OCI-LY3 (cell line): ENCODE measurements at regions not wholly inside any gene's neighbourhood (a gene's known extent, or its start where the extent isn't known, plus 50 kb on each side); places are given as distances from the start of the nearest gene placed in this dataset.
"Not testable (repeated sequence)": the region's sequence is repeated elsewhere in the genome, so short reads cannot be mapped to it uniquely, and the experiment has no call there.

Experiments used
- H2AFZ ChIP-seq: fragments of 200-600, 300-600 bp; shearing (Covaris generic); 2 replicates; pipeline ENCODE4 v1.6.0; 2014; ENCODE audit warnings: antibody characterized with exemption, low read depth, low read length
- H3K27ac ChIP-seq: fragments of 200-600, 300-600 bp; sonication (generic); 2 replicates; pipeline ENCODE4 v1.5.1; 2014; ENCODE audit warnings: mild to moderate bottlenecking, low read length, moderate library complexity, mixed read lengths
- H3K27me3 ChIP-seq: fragments of 200-600, 300-600 bp; sonication (generic); 2 replicates; pipeline ENCODE4 v1.6.1; 2014; ENCODE audit warnings: low read depth, low read length, mixed read lengths
- H3K36me3 ChIP-seq: fragments of 200-600, 300-600 bp; sonication (generic); replicated peaks from 2 replicates; pipeline ENCODE3; 2014; ENCODE audit warnings: low read depth, low read length, mixed read lengths
- H3K4me1 ChIP-seq: fragments of 300-600, 200-600 bp; sonication (generic); 2 replicates; pipeline ENCODE4 v1.6.1; 2014; ENCODE audit warnings: low read length, mixed read lengths
- H3K4me2 ChIP-seq: fragments of 200-600, 300-600 bp; sonication (generic); 2 replicates; pipeline ENCODE4 v1.6.1; 2014; ENCODE audit warnings: low read length, mixed read lengths
- H3K4me3 ChIP-seq: fragments of 300-600, 200-600 bp; sonication (generic); 2 replicates; pipeline ENCODE4 v1.5.1; 2014; ENCODE audit warnings: antibody characterized with exemption, mild to moderate bottlenecking, low read length, moderate library complexity
- H3K79me2 ChIP-seq: fragments of 300-600, 200-600 bp; shearing (Covaris generic); 2 replicates; pipeline ENCODE4 v1.6.1; 2014; ENCODE audit warnings: mild to moderate bottlenecking, low read length, mixed read lengths
- H3K9ac ChIP-seq: fragments of 300-600, 200-600 bp; shearing (Covaris generic); 2 replicates; pipeline ENCODE4 v1.6.0; 2014; ENCODE audit warnings: mild to moderate bottlenecking, low read length, moderate library complexity
- H3K9me3 ChIP-seq: fragments of 200-600, 300-600 bp; shearing (Covaris generic); 2 replicates; pipeline ENCODE4 v1.6.1; 2014; ENCODE audit warnings: low read length, mixed read lengths; ENCODE audit not compliant: insufficient read depth
- H4K20me1 ChIP-seq: fragments of 200-600, 300-600 bp; sonication (generic); 2 replicates; pipeline ENCODE4 v1.6.1; 2016; ENCODE audit warnings: low read length, mixed read lengths; ENCODE audit not compliant: insufficient read depth
- EZH2phosphoT487 ChIP-seq: fragments of 200-600 bp; shearing (Covaris generic); IDR thresholded peaks from 2 replicates; pipeline ENCODE4 v1.6.1; 2018; ENCODE audit warnings: antibody characterized with exemption, mixed run types, low read depth
- TF ChIP-seq, protein P1 (sequence below): fragments of 200-600, 300-600 bp; sonication (generic); IDR thresholded peaks from 2 replicates; pipeline ENCODE4 v1.5.1; 2014; ENCODE audit warnings: antibody characterized with exemption, low read length, low read depth

DNA sequence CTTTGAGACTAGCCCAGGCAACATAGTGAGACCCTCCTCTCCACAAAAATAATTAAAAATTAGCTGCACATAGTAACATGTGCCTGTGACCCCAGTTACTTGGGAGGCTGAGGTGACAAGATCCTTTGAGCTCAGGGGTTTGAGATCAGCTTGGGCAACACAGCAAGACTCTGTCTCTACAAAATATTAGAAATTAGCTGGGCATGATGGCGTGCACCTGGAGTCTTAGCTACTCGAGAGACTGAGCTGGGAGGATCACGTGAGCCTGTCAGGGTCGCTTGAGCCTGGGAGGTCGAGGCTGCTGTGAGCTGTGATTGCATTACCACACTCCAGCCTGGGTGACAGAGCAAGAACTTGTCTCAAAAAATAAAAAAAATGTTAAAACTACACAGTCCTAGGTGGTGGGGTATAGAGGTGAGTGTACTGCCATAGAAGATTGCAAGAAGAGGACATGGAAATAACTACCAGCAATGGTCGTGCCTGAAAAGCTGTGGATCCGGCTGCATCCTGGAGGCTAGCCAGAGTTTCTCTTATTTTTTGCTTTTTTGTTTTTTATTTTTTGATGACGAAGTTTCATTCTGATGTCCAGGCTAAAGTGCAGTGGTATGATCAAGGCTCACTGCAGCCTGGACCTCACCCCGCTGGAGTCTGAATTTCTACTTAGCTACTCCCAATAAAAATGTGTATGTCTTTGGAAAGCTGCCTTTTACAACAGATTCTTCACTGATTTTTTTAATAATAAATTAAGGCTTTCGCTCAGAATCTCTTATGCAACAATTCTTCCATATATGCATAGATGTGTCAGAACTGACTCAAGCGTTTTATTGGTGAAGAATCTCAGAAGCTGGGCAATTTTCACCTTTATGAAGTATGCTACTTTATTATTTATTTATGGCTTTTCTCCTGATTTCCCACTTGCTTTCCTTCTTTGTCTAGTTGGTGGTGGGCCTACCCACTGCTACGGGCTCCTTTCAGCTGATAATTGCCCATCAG, 393.8 kb downstream of the TSHZ3 start:
- no peak overlapping the region for H3K27ac ChIP-seq
- no peak overlapping the region for H3K4me3 ChIP-seq
- H3K79me2 ChIP-seq: no peaks in the 10 kb centered on the region
- no peak overlapping the region for H2AFZ ChIP-seq
- H3K4me2 ChIP-seq: no peak overlapping the region
- no peaks in the 10 kb centered on the region for H3K36me3 ChIP-seq
- no peak for TF ChIP-seq EZH2phosphoT487
- TF ChIP-seq, protein P1, sequence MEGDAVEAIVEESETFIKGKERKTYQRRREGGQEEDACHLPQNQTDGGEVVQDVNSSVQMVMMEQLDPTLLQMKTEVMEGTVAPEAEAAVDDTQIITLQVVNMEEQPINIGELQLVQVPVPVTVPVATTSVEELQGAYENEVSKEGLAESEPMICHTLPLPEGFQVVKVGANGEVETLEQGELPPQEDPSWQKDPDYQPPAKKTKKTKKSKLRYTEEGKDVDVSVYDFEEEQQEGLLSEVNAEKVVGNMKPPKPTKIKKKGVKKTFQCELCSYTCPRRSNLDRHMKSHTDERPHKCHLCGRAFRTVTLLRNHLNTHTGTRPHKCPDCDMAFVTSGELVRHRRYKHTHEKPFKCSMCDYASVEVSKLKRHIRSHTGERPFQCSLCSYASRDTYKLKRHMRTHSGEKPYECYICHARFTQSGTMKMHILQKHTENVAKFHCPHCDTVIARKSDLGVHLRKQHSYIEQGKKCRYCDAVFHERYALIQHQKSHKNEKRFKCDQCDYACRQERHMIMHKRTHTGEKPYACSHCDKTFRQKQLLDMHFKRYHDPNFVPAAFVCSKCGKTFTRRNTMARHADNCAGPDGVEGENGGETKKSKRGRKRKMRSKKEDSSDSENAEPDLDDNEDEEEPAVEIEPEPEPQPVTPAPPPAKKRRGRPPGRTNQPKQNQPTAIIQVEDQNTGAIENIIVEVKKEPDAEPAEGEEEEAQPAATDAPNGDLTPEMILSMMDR: no peak
- no peaks in the 10 kb centered on the region for H3K9me3 ChIP-seq
- H4K20me1 ChIP-seq: no peaks in the 10 kb centered on the region
- no peaks in the 10 kb centered on the region for H3K4me1 ChIP-seq
- no peaks in the 10 kb centered on the region for H3K27me3 ChIP-seq
- H3K9ac ChIP-seq: no peak overlapping the region

DNA sequence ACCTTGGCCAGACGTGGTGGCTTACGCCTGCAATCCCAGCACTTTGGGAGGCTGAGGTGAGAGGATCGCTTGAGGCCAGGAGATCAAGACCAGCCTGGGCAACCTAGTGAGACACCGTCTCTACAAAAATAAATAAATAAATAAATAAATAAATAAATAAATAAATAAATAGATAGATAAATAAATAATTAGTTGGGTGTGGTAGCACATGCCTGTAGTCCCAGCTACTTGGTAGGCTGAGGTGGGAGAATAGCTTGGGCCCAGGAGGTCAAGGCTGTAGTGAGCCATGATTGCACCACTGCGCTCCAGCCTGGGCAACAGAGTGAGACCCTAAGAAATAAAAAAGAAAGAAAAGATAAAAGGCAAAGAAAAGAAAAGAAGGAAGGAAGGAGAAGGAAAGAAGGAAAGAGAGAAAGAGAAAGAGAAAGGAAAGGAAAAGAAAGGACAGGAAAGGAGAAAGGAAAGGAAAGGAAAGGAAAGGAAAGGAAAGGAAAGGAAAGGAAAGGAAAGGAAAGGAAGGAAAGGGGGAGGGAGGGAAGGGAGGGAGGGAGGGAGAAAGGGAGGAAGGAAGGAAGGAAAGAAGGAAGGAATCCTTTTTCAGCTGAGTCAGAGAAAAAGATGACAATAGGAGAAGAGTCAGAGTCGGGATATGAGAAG, 404.8 kb downstream of the TSHZ3 start:
- H4K20me1 ChIP-seq, H3K27me3 ChIP-seq, H3K9me3 ChIP-seq: not testable (repeated sequence)

DNA sequence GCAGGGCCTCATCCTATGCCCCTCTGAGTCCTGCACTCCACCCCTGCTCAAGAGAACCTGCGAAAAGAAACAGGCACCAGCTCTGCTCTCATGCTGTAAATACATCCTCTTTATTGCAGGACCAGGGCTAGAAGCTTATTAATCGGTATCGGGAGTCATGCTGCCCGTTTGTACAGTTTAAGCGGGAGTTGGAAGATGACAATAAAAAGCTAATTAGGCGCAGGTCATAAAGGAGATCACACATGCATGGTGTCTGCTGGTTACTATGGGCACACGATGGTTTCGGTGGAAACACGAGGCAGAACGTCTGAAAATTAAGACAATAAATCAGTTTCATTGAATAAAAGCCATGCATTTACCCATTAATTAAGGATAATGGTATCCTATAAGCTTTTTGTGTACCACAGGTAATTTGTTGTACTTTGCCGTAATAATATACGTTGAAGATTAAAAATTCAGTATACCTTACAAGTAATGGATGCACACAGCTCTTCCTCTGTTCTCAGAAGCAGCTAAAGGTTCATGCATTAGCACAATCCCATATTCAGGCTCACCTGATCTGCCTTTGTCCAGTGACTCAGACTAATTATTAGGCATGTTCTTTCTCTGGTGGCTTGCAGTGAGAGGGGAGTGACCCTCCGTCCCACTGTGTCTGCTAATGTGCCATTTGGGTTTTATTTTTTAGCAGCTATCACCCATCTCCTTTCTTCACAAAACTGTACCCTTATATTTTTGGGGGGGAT, 406.0 kb downstream of the TSHZ3 start:
- H3K27ac ChIP-seq: no peak overlapping the region
- no peak for TF ChIP-seq EZH2phosphoT487
- TF ChIP-seq, protein P1: no peak
- H3K79me2 ChIP-seq: no peaks in the 10 kb centered on the region
- H3K4me1 ChIP-seq: no peaks in the 10 kb centered on the region
- no peaks in the 10 kb centered on the region for H3K36me3 ChIP-seq
- no peak overlapping the region for H3K4me2 ChIP-seq
- H3K9me3 ChIP-seq: no peaks in the 10 kb centered on the region
- no peaks in the 10 kb centered on the region for H4K20me1 ChIP-seq
- H2AFZ ChIP-seq: no peak overlapping the region
- no peaks in the 10 kb centered on the region for H3K27me3 ChIP-seq
- H3K9ac ChIP-seq: no peak overlapping the region
- H3K4me3 ChIP-seq: no peak overlapping the region

More for the DNA sequence above, 404.8 kb downstream of the TSHZ3 start:
- H3K36me3 ChIP-seq, H3K4me3 ChIP-seq, H2AFZ ChIP-seq, H3K4me1 ChIP-seq, H3K4me2 ChIP-seq, H3K27ac ChIP-seq, H3K79me2 ChIP-seq, H3K9ac ChIP-seq: not testable (repeated sequence)

DNA sequence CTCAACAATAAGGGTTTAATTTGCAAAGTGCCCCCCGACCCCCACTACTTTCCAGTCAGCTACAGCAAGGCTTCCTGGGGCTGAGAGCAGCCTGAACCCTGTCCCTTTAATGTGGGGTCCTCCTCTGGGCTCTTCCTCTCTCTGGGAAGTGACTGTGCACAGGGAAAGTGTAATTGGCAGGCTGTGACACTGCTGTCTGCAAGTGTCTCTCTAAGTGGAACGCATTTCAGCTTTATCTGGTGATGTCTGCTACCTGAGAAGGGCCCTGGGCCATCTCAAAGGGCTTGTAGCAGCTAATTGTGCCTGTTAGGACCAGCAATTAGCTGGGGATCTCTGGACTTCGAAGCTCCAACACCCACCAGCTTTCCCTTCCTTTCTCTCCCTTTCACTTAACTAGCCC, 406.6 kb downstream of the TSHZ3 start:
- no peak overlapping the region for H3K4me2 ChIP-seq
- no peaks in the 10 kb centered on the region for H3K27me3 ChIP-seq
- no peak overlapping the region for H3K4me3 ChIP-seq
- no peaks in the 10 kb centered on the region for H3K36me3 ChIP-seq
- H3K4me1 ChIP-seq: no peaks in the 10 kb centered on the region
- no peak overlapping the region for H3K27ac ChIP-seq
- H3K9ac ChIP-seq: no peak overlapping the region
- no peaks in the 10 kb centered on the region for H3K9me3 ChIP-seq
- no peaks in the 10 kb centered on the region for H3K79me2 ChIP-seq
- no peaks in the 10 kb centered on the region for H4K20me1 ChIP-seq
- no peak overlapping the region for H2AFZ ChIP-seq
- TF ChIP-seq, protein P1: no peak
- no peak for TF ChIP-seq EZH2phosphoT487
